ENCODE measurements at regions not wholly inside any gene's neighbourhood (a gene's known extent, or its start where the extent isn't known, plus 50 kb on each side); places are given as distances from the start of the nearest gene placed in this dataset.

GRCh38 chr1:232558954-232559353, 71.0 kb downstream of the SIPA1L2 start:
- CTCF ChIA-PET, result no interaction called here
- intact Hi-C loops (cut with micrococcal nuclease), result no loop called here
- Histone ChIP-seq H3K27ac (ENCODE audit: low read length) (no peak overlapping the region), H4K20me1 (ENCODE audit: low read length) (no peaks in the 10 kb centered on the region), H3K4me3 (ENCODE audit: low read length) (no peak overlapping the region), H3K79me2 (ENCODE audit: low read length) (no peaks in the 10 kb centered on the region), H3K27me3 (ENCODE audit: low read length) (no peaks in the 10 kb centered on the region), H3K4me2 (ENCODE audit: low read length) (no peak overlapping the region), H3K4me1 (ENCODE audit: insufficient read depth, low read length) (no peaks in the 10 kb centered on the region), H3K9me3 (ENCODE audit: low read length) (no peaks in the 10 kb centered on the region), H3K9me2 (replicated peaks; ENCODE audit: low read length) (no peaks in the 10 kb centered on the region), H3F3A (ENCODE audit: low read length, unreplicated experiment) (no peaks in the 10 kb centered on the region), H3K36me3 (ENCODE audit: low read depth, low read length) (no peaks in the 10 kb centered on the region), H2AFZ (ENCODE audit: low read length) (no peak overlapping the region), H3K9ac (ENCODE audit: low read length) (no peak overlapping the region)
- TF ChIP-seq, protein P1, sequence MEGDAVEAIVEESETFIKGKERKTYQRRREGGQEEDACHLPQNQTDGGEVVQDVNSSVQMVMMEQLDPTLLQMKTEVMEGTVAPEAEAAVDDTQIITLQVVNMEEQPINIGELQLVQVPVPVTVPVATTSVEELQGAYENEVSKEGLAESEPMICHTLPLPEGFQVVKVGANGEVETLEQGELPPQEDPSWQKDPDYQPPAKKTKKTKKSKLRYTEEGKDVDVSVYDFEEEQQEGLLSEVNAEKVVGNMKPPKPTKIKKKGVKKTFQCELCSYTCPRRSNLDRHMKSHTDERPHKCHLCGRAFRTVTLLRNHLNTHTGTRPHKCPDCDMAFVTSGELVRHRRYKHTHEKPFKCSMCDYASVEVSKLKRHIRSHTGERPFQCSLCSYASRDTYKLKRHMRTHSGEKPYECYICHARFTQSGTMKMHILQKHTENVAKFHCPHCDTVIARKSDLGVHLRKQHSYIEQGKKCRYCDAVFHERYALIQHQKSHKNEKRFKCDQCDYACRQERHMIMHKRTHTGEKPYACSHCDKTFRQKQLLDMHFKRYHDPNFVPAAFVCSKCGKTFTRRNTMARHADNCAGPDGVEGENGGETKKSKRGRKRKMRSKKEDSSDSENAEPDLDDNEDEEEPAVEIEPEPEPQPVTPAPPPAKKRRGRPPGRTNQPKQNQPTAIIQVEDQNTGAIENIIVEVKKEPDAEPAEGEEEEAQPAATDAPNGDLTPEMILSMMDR (conservative IDR thresholded peaks at IDR 0.05; ENCODE audit: low read depth, low read length), result no peak
- TF ChIP-seq EZH2 (IDR thresholded peaks at IDR 0.05; ENCODE audit: low read length, unreplicated experiment), result no peak
- POLR2A ChIA-PET (ENCODE audit: unreplicated experiment), result no interaction called here
- BruUV-seq (replicated peaks), result no TSS peak
- DNase-seq (no peak), ATAC-seq (no peak)

DNA sequence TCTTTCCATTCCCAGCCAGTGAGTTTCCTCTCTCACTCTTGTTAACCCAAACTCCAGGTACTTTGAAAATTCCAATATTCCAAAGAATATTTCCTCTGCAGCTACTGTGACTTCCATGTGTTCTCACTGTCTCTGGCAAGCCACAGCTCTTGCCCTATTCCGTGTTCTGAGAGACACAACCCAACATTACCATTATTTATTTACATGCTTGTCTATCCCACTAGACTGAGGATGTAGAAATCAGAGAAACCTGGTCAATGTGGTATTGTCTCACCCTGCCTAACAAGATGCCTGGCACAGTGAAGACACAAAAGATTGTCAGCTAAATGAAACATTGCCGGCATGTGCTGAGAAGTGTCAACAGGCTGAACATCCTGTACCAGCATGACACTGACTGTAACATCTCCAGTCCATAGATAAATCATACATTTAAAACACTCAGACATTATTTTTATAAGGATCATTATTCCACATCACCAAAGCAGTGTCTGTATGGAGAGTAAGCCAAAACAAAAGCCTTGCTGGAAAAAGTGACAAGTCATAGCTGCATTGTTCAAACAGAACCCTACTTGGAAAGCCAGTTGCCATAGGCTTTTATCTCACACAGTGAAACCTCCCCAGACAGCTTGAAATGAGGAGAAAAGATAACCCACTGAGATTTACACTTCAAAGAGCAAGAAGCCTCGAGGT, 72.3 kb downstream of the SIPA1L2 start:
- no peak overlapping the region for H2AFZ ChIP-seq (ENCODE audit: low read length)
- ATAC-seq, result no peak
- ChIA-PET POLR2A (ENCODE audit: unreplicated experiment) (no interaction called here), CTCF (no interaction called here)
- no peak for DNase-seq
- intact Hi-C loops (cut with micrococcal nuclease), result no loop called here
- H3K4me2 ChIP-seq (ENCODE audit: low read length), result no peak overlapping the region
- H3K27ac ChIP-seq (ENCODE audit: low read length), result no peak overlapping the region
- H3K4me3 ChIP-seq (ENCODE audit: low read length), result no peak overlapping the region
- TF ChIP-seq, protein P1 (conservative IDR thresholded peaks at IDR 0.05; ENCODE audit: low read depth, low read length), result no peak
- TF ChIP-seq EZH2 (IDR thresholded peaks at IDR 0.05; ENCODE audit: low read length, unreplicated experiment) (no peak), EZH2phosphoT487 (IDR thresholded peaks at IDR 0.05; ENCODE audit: borderline replicate concordance, low read length) (no peak)
- H4K20me1 ChIP-seq (ENCODE audit: low read length), result no peaks in the 10 kb centered on the region
- no peaks in the 10 kb centered on the region for H3K9me2 ChIP-seq (replicated peaks; ENCODE audit: low read length)
- H3F3A ChIP-seq (ENCODE audit: low read length, unreplicated experiment), result no peaks in the 10 kb centered on the region
- H3K4me1 ChIP-seq (ENCODE audit: insufficient read depth, low read length), result no peaks in the 10 kb centered on the region
- no peaks in the 10 kb centered on the region for H3K36me3 ChIP-seq (ENCODE audit: low read depth, low read length)
- no peaks in the 10 kb centered on the region for H3K27me3 ChIP-seq (ENCODE audit: low read length)
- H3K9ac ChIP-seq (ENCODE audit: low read length), result no peak overlapping the region
- no peaks in the 10 kb centered on the region for H3K9me3 ChIP-seq (ENCODE audit: low read length)
- no TSS peak for BruUV-seq (replicated peaks)
- H3K79me2 ChIP-seq (ENCODE audit: low read length), result no peaks in the 10 kb centered on the region

DNA sequence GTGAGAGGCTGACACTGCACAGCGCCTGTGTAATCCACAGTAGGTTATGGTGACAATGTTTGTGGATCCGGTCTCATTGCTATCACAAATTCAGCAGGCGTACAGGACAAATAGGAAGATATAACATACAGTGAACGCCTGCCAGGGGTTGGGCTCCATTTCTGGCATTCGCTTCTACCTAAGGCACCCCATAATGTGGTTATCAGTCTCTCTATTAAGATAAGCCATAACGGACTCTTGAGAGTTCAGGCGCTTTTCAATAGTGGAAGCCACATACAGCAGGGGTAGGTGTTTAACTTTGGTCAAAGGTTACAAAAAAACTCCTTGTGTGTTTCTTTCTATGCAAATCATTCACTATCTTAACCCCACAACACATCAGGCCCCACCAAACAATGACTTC, 72.8 kb downstream of the SIPA1L2 start:
- Histone ChIP-seq H3K9me2 (replicated peaks; ENCODE audit: low read length) (no peaks in the 10 kb centered on the region), H3K79me2 (ENCODE audit: low read length) (no peaks in the 10 kb centered on the region), H3K36me3 (ENCODE audit: low read depth, low read length) (no peaks in the 10 kb centered on the region), H3K4me1 (ENCODE audit: insufficient read depth, low read length) (no peaks in the 10 kb centered on the region), H2AFZ (ENCODE audit: low read length) (no peak overlapping the region), H3K27me3 (ENCODE audit: low read length) (no peaks in the 10 kb centered on the region), H3K27ac (ENCODE audit: low read length) (no peak overlapping the region), H3K9me3 (ENCODE audit: low read length) (no peaks in the 10 kb centered on the region), H3K9ac (ENCODE audit: low read length) (no peak overlapping the region), H4K20me1 (ENCODE audit: low read length) (no peaks in the 10 kb centered on the region), H3F3A (ENCODE audit: low read length, unreplicated experiment) (no peaks in the 10 kb centered on the region), H3K4me2 (ENCODE audit: low read length) (no peak overlapping the region), H3K4me3 (ENCODE audit: low read length) (no peak overlapping the region)
- ChIA-PET CTCF (no interaction called here), POLR2A (ENCODE audit: unreplicated experiment) (no interaction called here)
- DNase-seq, result no peak
- TF ChIP-seq EZH2phosphoT487 (IDR thresholded peaks at IDR 0.05; ENCODE audit: borderline replicate concordance, low read length) (no peak), EZH2 (IDR thresholded peaks at IDR 0.05; ENCODE audit: low read length, unreplicated experiment) (no peak)
- TF ChIP-seq, protein P1 (conservative IDR thresholded peaks at IDR 0.05; ENCODE audit: low read depth, low read length), result no peak
- intact Hi-C loops (cut with micrococcal nuclease), result no loop called here
- no peak for ATAC-seq
- BruUV-seq (replicated peaks), result no TSS peak

All from PC-3 (cell line).